ENCODE measurements at regions not wholly inside any gene's neighbourhood (a gene's known extent, or its start where the extent isn't known, plus 50 kb on each side); places are given as distances from the start of the nearest gene placed in this dataset.

DNA sequence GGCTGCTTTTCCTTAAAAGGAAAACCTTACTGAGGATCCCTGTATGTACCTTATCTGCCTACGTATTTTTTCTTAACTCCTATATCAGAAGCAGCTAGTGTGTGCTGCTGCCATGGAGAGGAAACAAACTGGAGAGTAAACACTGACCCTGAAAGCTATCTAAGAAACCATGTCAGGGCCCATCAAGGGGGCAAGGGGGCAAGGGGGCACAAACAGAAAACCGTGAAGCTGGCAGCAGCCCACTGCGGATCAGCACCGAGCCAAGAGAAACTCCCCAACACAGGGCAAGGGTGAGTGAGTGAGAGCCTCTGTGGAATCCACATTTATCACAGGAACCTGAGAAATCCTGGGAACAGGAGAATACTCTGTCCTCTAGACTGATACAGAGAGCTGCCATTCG is 1204.2 kb downstream of the PCDH18 start (continued):
- TF ChIP-seq TBL1XR1 (IDR thresholded peaks at IDR 0.05; ENCODE audit: low read depth, low read length) = no peak
- no peak for TF ChIP-seq TCF3 (IDR thresholded peaks at IDR 0.05; ENCODE audit: borderline replicate concordance, insufficient read depth, low read depth, low read length)

- Histone ChIP-seq H3K4me1 (ENCODE audit: control insufficient read depth, insufficient read depth, low read length) (no peaks in the 10 kb centered on the region), H3K4me3 (no peak overlapping the region), H4K20me1 (ENCODE audit: control insufficient read depth, insufficient read depth) (no peaks in the 10 kb centered on the region), H3K9me3 (replicated peaks; ENCODE audit: control insufficient read depth, insufficient read depth, low read length) (no peaks in the 10 kb centered on the region), H3K27me3 (replicated peaks in 1 of 2; ENCODE audit: control insufficient read depth in 2 of 2, insufficient read depth in 2 of 2, low read length in 1 of 2) (no peaks in the 10 kb centered on the region; a peak in 1 of 4 replicates), H3K79me2 (ENCODE audit: control insufficient read depth, insufficient read depth, low read length) (no peaks in the 10 kb centered on the region), H2AFZ (ENCODE audit: control insufficient read depth, low read depth, low read length) (no peak overlapping the region), H3K36me3 (ENCODE audit: control insufficient read depth in 2 of 2, insufficient read depth in 2 of 2, low read length in 1 of 2) (no peaks in the 10 kb centered on the region), H3K27ac (ENCODE audit: control insufficient read depth, insufficient read depth) (no peak overlapping the region), H3K9ac (ENCODE audit: control insufficient read depth, insufficient read depth, low read length) (no peak overlapping the region), H3K4me2 (ENCODE audit: control insufficient read depth, insufficient read depth) (no peak overlapping the region)
- intact Hi-C loops (cut with micrococcal nuclease; ENCODE audit: unreplicated experiment) = no loop called here
- ChIA-PET CTCF (no interaction called here), SMC1A (ENCODE audit: uncharacterized antibody, unreplicated experiment) (no interaction called here), RAD21 (ENCODE audit: unreplicated experiment) (no interaction called here), POLR2A (no interaction called here)
- 6% methylated on average over 1 of the region's 1 CpG for WGBS (ENCODE audit: insufficient coverage, insufficient replicate concordance, low lambda C conversion rate, missing lambda C conversion rate)
- no TSS peak for BruUV-seq (replicated peaks)
- ATAC-seq (no peak), FAIRE-seq (no peak), DNase-seq (ENCODE audit: low read depth, low spot score) (no peak)
- no peak for TF ChIP-seq BCL11A (IDR thresholded peaks at IDR 0.05; ENCODE audit: low read depth, low read length)
- TF ChIP-seq JUNB (IDR thresholded peaks at IDR 0.05) = no peak
- no peak for TF ChIP-seq SUZ12 (IDR thresholded peaks at IDR 0.05; ENCODE audit: unreplicated experiment)
- in situ Hi-C loops (cut with MboI) = no loop called here
These were observed 1211.9 kb downstream of the PCDH18 start for GRCh38 chr4:136320465-136320813.

- Histone ChIP-seq H3K27me3 (replicated peaks in 1 of 2; ENCODE audit: control insufficient read depth in 2 of 2, insufficient read depth in 2 of 2, low read length in 1 of 2) (no peaks in the 10 kb centered on the region; a peak in 1 of 4 replicates), H2AFZ (ENCODE audit: control insufficient read depth, low read depth, low read length) (no peak overlapping the region), H4K20me1 (ENCODE audit: control insufficient read depth, insufficient read depth) (no peaks in the 10 kb centered on the region), H3K36me3 (ENCODE audit: control insufficient read depth in 2 of 2, insufficient read depth in 2 of 2, low read length in 1 of 2) (no peaks in the 10 kb centered on the region), H3K9ac (ENCODE audit: control insufficient read depth, insufficient read depth, low read length) (no peak overlapping the region), H3K79me2 (ENCODE audit: control insufficient read depth, insufficient read depth, low read length) (no peaks in the 10 kb centered on the region), H3K4me2 (ENCODE audit: control insufficient read depth, insufficient read depth) (no peak overlapping the region), H3K4me3 (no peak overlapping the region), H3K9me3 (replicated peaks; ENCODE audit: control insufficient read depth, insufficient read depth, low read length) (no peaks in the 10 kb centered on the region), H3K27ac (ENCODE audit: control insufficient read depth, insufficient read depth) (no peak overlapping the region), H3K4me1 (ENCODE audit: control insufficient read depth, insufficient read depth, low read length) (no peaks in the 10 kb centered on the region)
- ChIA-PET SMC1A (ENCODE audit: uncharacterized antibody, unreplicated experiment) (no interaction called here), RAD21 (ENCODE audit: unreplicated experiment) (no interaction called here), POLR2A (no interaction called here), CTCF (no interaction called here)
- ATAC-seq (no peak), FAIRE-seq (no peak), DNase-seq (ENCODE audit: low read depth, low spot score) (no peak)
- BruUV-seq (replicated peaks) = no TSS peak
- no peak for TF ChIP-seq BHLHE40 (IDR thresholded peaks at IDR 0.05; ENCODE audit: borderline replicate concordance in 1 of 2, low read depth in 2 of 2, low read length in 1 of 2)
- no peak for TF ChIP-seq SUZ12 (IDR thresholded peaks at IDR 0.05; ENCODE audit: unreplicated experiment)
- no peak for TF ChIP-seq POLR2A (IDR thresholded peaks at IDR 0.05; ENCODE audit: low read depth, low read length)
- in situ Hi-C loops (cut with MboI) (no loop called here), intact Hi-C loops (cut with micrococcal nuclease; ENCODE audit: unreplicated experiment) (no loop called here)
- WGBS (ENCODE audit: insufficient coverage, insufficient replicate concordance, low lambda C conversion rate, missing lambda C conversion rate) = 48% methylated on average over 4 of the region's 4 CpGs
These were observed 1212.4 kb downstream of the PCDH18 start for GRCh38 chr4:136319789-136320464.
